Lower lobe of right lung (tissue), 2 donors: ENCODE measurements at regions not wholly inside any gene's neighbourhood (a gene's known extent, or its start where the extent isn't known, plus 50 kb on each side); places are given as distances from the start of the nearest gene placed in this dataset.

Experiments used
- ATAC-seq, 2 donors: fragments of 200-7000 bp; cut with Tn5 transposase; one replicate each; pipeline ENCODE4 v1.9.1; 2020 to 2022; ENCODE audit warnings: mild to moderate bottlenecking in 2 of 2, moderate library complexity in 2 of 2
- DNase-seq: peaks from one replicate; pipeline ENCODE4 v3.0.0-alpha.2; 2020
- H3K27ac ChIP-seq: fragments of 200-600 bp; one replicate; pipeline ENCODE4 v1.8.0; 2022
- H3K27me3 ChIP-seq: fragments of 200-600 bp; one replicate; pipeline ENCODE4 v1.8.0; 2022; ENCODE audit warnings: low read depth
- H3K36me3 ChIP-seq: fragments of 200-600 bp; one replicate; pipeline ENCODE4 v1.8.0; 2022; ENCODE audit warnings: mild to moderate bottlenecking
- H3K4me1 ChIP-seq: fragments of 200-600 bp; one replicate; pipeline ENCODE4 v1.8.0; 2022
- H3K4me3 ChIP-seq: fragments of 200-600 bp; one replicate; pipeline ENCODE4 v1.8.0; 2022; ENCODE audit warnings: mild to moderate bottlenecking
- H3K9me3 ChIP-seq: fragments of 200-600 bp; one replicate; pipeline ENCODE4 v1.8.0; 2022
- CTCF ChIP-seq: fragments of 200-600 bp; IDR thresholded peaks from one replicate; pipeline ENCODE4 v1.8.0; 2022; ENCODE audit warnings: antibody characterized with exemption, mild to moderate bottlenecking
- intact Hi-C: fragments of 100-400 bp; cut with DNase I; formaldehyde crosslinking; loops from one replicate; pipeline ENCODE4 v1.11.0; 2022
- donor health status: DM: no; HTN: yes; CAD: no; lungs with severe emphysema.

- ATAC-seq (peak; percentile 78 to 92), DNase-seq (no peak)
- intact Hi-C loops, result no loop called here
- no peaks in the 10 kb centered on the region for H3K36me3 ChIP-seq
- peaks cover 7% of the 10 kb centered on the region for H3K4me1 ChIP-seq
- TF ChIP-seq CTCF, result no peak
- no peak overlapping the region for H3K4me3 ChIP-seq
- no peaks in the 10 kb centered on the region for H3K27me3 ChIP-seq
- H3K27ac ChIP-seq, result peak overlapping the region; percentile 50
- H3K9me3 ChIP-seq, result no peaks in the 10 kb centered on the region
Observed at GRCh38 chr5:90022002-90022710, 387.4 kb downstream of the CETN3 start.

DNA sequence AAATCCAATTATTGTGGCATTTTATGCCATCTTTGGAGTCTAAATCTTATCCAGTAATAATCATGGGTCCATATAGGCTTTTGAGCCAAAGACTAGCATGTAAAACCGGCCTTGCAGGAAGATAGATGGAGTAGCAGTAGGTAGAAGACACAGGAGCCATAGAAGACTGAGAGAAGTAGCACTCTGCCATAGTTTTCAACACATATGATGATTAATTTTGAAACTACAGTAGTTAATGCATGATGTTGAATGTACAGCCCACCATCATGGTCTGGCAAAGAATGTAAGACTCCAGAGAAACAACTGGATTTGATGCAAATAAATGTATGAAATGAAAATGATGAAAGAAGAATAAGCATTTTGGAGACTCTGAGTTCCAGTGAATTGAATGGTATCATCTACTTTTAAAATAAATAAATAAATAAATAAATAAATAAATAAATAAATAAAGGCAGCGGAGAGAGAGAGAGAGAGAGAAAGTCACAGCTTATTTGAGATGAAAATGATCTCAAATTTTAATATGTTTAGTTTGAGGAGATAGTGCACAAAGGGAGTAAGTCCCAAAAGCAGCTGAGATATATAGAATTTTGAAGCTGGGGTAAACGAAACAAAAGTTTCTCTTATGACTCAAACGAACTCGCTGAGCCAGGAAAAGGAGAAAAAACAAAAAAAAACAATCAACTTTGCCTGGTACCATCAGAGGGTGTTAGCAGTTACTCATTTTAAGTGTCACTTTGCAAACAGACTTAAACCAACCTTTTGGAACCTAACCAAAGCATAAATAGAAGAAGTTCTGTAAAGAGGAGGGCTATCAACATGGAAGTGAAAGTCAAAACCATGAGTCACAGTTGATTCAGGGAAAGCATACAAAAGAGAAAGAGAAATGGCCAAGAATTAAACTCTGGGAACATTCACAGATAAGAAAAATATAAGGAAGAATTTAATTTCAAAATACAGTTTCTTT, 388.7 kb downstream of the CETN3 start:
- Histone ChIP-seq H3K36me3 (no peaks in the 10 kb centered on the region), H3K27ac (peak overlapping the region; percentile 50), H3K9me3 (no peaks in the 10 kb centered on the region), H3K27me3 (no peaks in the 10 kb centered on the region), H3K4me3 (peak overlapping the region; percentile 32), H3K4me1 (peaks cover 7% of the 10 kb centered on the region)
- intact Hi-C loops, result no loop called here
- DNase-seq (no peak), ATAC-seq (peak; percentile 93 to 94)
- TF ChIP-seq CTCF, result no peak

GRCh38 chr5:90017239-90017638, 392.3 kb downstream of the CETN3 start:
- DNase-seq (no peak), ATAC-seq (peak in 1 of 2 donors; percentile 29)
- intact Hi-C loops, result no loop called here
- Histone ChIP-seq H3K9me3 (no peaks in the 10 kb centered on the region), H3K4me1 (peaks cover 3% of the 10 kb centered on the region), H3K36me3 (no peaks in the 10 kb centered on the region), H3K27me3 (no peaks in the 10 kb centered on the region), H3K27ac (no peak overlapping the region), H3K4me3 (no peak overlapping the region)
- TF ChIP-seq CTCF, result no peak

- Histone ChIP-seq H3K27ac (no peak overlapping the region), H3K4me3 (no peak overlapping the region), H3K9me3 (no peaks in the 10 kb centered on the region), H3K4me1 (no peaks in the 10 kb centered on the region), H3K36me3 (no peaks in the 10 kb centered on the region), H3K27me3 (no peaks in the 10 kb centered on the region)
- ATAC-seq, result peak in 1 of 2 donors; percentile 37
- intact Hi-C loops, result no loop called here
- TF ChIP-seq CTCF, result no peak
- DNase-seq, result no peak
Observed at GRCh38 chr5:90015584-90016018, 394.0 kb downstream of the CETN3 start.

GRCh38 chr5:90014420-90014819, 395.1 kb downstream of the CETN3 start:
- no peak overlapping the region for H3K27ac ChIP-seq
- H3K9me3 ChIP-seq, result no peaks in the 10 kb centered on the region
- no peak for TF ChIP-seq CTCF
- no peaks in the 10 kb centered on the region for H3K4me1 ChIP-seq
- H3K27me3 ChIP-seq, result no peaks in the 10 kb centered on the region
- intact Hi-C loops, result no loop called here
- no peak overlapping the region for H3K4me3 ChIP-seq
- no peak for DNase-seq
- no peaks in the 10 kb centered on the region for H3K36me3 ChIP-seq
- ATAC-seq, result no peak
